ENCODE measurements at regions not wholly inside any gene's neighbourhood (a gene's known extent, or its start where the extent isn't known, plus 50 kb on each side); places are given as distances from the start of the nearest gene placed in this dataset.

- H3K36me3 ChIP-seq (ENCODE audit: control insufficient read depth in 2 of 3, insufficient read depth in 3 of 3, low read length in 3 of 3), result no peaks in the 10 kb centered on the region
- no peak overlapping the region for H3K4me3 ChIP-seq (ENCODE audit: low read length in 3 of 3)
- FAIRE-seq, result no peak
- TF ChIP-seq CTCF (IDR thresholded peaks at IDR 0.05; ENCODE audit: borderline replicate concordance, extremely low read depth, insufficient read depth), result no peak
- no peaks in the 10 kb centered on the region for H3K27me3 ChIP-seq (ENCODE audit: control insufficient read depth, insufficient read depth, low read length)
- no peaks in the 10 kb centered on the region for H3K9me3 ChIP-seq (ENCODE audit: control insufficient read depth in 2 of 3, insufficient read depth in 1 of 3, low read length in 3 of 3)
- H3K4me1 ChIP-seq (ENCODE audit: control insufficient read depth in 2 of 3, insufficient read depth in 2 of 3, low read depth in 1 of 3, low read length in 3 of 3), result no peaks in the 10 kb centered on the region
- H3K27ac ChIP-seq (ENCODE audit: low read depth in 2 of 2, low read length in 2 of 2), result no peak overlapping the region
- no peak overlapping the region for H3K9ac ChIP-seq (ENCODE audit: low read length in 3 of 3)
- DNase-seq, result no peak
- intact Hi-C loops (cut with DNase I), result no loop called here
Measured at GRCh38 chr5:52177193-52177592, 610.5 kb upstream of the ITGA1 start.

- no peaks in the 10 kb centered on the region for H3K4me1 ChIP-seq (ENCODE audit: control insufficient read depth in 2 of 3, insufficient read depth in 2 of 3, low read depth in 1 of 3, low read length in 3 of 3)
- H3K9me3 ChIP-seq (ENCODE audit: control insufficient read depth in 2 of 3, insufficient read depth in 1 of 3, low read length in 3 of 3), result no peaks in the 10 kb centered on the region
- DNase-seq, result no peak
- no peaks in the 10 kb centered on the region for H3K36me3 ChIP-seq (ENCODE audit: control insufficient read depth in 2 of 3, insufficient read depth in 3 of 3, low read length in 3 of 3)
- no peak for TF ChIP-seq CTCF (IDR thresholded peaks at IDR 0.05; ENCODE audit: borderline replicate concordance, extremely low read depth, insufficient read depth)
- intact Hi-C loops (cut with DNase I), result no loop called here
- H3K9ac ChIP-seq (ENCODE audit: low read length in 3 of 3), result no peak overlapping the region
- H3K4me3 ChIP-seq (ENCODE audit: low read length in 3 of 3), result no peak overlapping the region
- FAIRE-seq, result no peak
- no peak overlapping the region for H3K27ac ChIP-seq (ENCODE audit: low read depth in 2 of 2, low read length in 2 of 2)
- H3K27me3 ChIP-seq (ENCODE audit: control insufficient read depth, insufficient read depth, low read length), result no peaks in the 10 kb centered on the region
Measured at GRCh38 chr5:52181403-52181802, 606.3 kb upstream of the ITGA1 start.

- Histone ChIP-seq H3K36me3 (ENCODE audit: control insufficient read depth in 2 of 3, insufficient read depth in 3 of 3, low read length in 3 of 3) (no peaks in the 10 kb centered on the region), H3K9ac (ENCODE audit: low read length in 3 of 3) (no peak overlapping the region), H3K27ac (ENCODE audit: low read depth in 2 of 2, low read length in 2 of 2) (no peak overlapping the region), H3K4me1 (ENCODE audit: control insufficient read depth in 2 of 3, insufficient read depth in 2 of 3, low read depth in 1 of 3, low read length in 3 of 3) (no peaks in the 10 kb centered on the region), H3K27me3 (ENCODE audit: control insufficient read depth, insufficient read depth, low read length) (no peaks in the 10 kb centered on the region), H3K9me3 (ENCODE audit: control insufficient read depth in 2 of 3, insufficient read depth in 1 of 3, low read length in 3 of 3) (no peaks in the 10 kb centered on the region), H3K4me3 (ENCODE audit: low read length in 3 of 3) (no peak overlapping the region)
- FAIRE-seq (no peak), DNase-seq (no peak)
- no peak for TF ChIP-seq CTCF (IDR thresholded peaks at IDR 0.05; ENCODE audit: borderline replicate concordance, extremely low read depth, insufficient read depth)
- intact Hi-C loops (cut with DNase I), result no loop called here
Measured at GRCh38 chr5:52190737-52191136, 597.0 kb upstream of the ITGA1 start.

GRCh38 chr5:52199833-52200232 is 587.9 kb upstream of the ITGA1 start:
- intact Hi-C loops (cut with DNase I), result no loop called here
- Histone ChIP-seq H3K9ac (ENCODE audit: low read length in 3 of 3) (no peak overlapping the region), H3K9me3 (ENCODE audit: control insufficient read depth in 2 of 3, insufficient read depth in 1 of 3, low read length in 3 of 3) (no peaks in the 10 kb centered on the region), H3K27me3 (ENCODE audit: control insufficient read depth, insufficient read depth, low read length) (no peaks in the 10 kb centered on the region), H3K4me3 (ENCODE audit: low read length in 3 of 3) (no peak overlapping the region), H3K36me3 (ENCODE audit: control insufficient read depth in 2 of 3, insufficient read depth in 3 of 3, low read length in 3 of 3) (no peaks in the 10 kb centered on the region), H3K27ac (ENCODE audit: low read depth in 2 of 2, low read length in 2 of 2) (no peak overlapping the region), H3K4me1 (ENCODE audit: control insufficient read depth in 2 of 3, insufficient read depth in 2 of 3, low read depth in 1 of 3, low read length in 3 of 3) (no peaks in the 10 kb centered on the region)
- DNase-seq (no peak), FAIRE-seq (no peak)
- TF ChIP-seq CTCF (IDR thresholded peaks at IDR 0.05; ENCODE audit: borderline replicate concordance, extremely low read depth, insufficient read depth), result no peak
